ENCODE measurements at regions not wholly inside any gene's neighbourhood (a gene's known extent, or its start where the extent isn't known, plus 50 kb on each side); places are given as distances from the start of the nearest gene placed in this dataset.

DNA sequence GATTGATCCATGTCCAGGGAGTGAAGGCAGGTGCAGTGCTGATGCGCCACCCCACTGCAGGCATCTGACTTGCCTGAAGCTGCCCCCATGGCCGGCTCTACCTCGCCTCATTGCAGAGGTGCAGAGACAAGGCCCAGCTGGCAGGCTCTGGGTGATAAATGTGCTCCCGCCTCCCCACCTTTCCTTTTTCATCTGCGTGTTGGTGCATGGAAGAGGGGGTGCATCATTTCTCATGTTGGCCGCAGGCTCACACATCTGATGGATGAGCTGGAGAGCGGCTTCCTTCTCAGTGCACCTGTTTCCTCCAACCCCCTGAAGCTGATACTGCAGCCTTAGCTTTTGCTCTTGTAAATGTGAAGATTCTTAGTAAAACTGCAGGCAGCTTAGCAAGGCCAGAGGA, 306.0 kb upstream of the KAZN start:
- TF ChIP-seq POLR2A (IDR thresholded peaks at IDR 0.05; ENCODE audit: low read depth, low read length) = no peak
- TF ChIP-seq, protein P1, sequence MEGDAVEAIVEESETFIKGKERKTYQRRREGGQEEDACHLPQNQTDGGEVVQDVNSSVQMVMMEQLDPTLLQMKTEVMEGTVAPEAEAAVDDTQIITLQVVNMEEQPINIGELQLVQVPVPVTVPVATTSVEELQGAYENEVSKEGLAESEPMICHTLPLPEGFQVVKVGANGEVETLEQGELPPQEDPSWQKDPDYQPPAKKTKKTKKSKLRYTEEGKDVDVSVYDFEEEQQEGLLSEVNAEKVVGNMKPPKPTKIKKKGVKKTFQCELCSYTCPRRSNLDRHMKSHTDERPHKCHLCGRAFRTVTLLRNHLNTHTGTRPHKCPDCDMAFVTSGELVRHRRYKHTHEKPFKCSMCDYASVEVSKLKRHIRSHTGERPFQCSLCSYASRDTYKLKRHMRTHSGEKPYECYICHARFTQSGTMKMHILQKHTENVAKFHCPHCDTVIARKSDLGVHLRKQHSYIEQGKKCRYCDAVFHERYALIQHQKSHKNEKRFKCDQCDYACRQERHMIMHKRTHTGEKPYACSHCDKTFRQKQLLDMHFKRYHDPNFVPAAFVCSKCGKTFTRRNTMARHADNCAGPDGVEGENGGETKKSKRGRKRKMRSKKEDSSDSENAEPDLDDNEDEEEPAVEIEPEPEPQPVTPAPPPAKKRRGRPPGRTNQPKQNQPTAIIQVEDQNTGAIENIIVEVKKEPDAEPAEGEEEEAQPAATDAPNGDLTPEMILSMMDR (IDR thresholded peaks at IDR 0.05; ENCODE audit: extremely low read depth in 1 of 2, insufficient read depth in 1 of 2, low read depth in 1 of 2, low read length in 2 of 2) = no peak
- TF ChIP-seq POLR2AphosphoS5 (IDR thresholded peaks at IDR 0.05; ENCODE audit: insufficient read depth, low read depth, low read length) = no peak
- no peak for TF ChIP-seq JUN (IDR thresholded peaks at IDR 0.05; ENCODE audit: borderline replicate concordance, insufficient read depth, insufficient read length, low read depth)
- TF ChIP-seq MAX (IDR thresholded peaks at IDR 0.05; ENCODE audit: insufficient read depth, insufficient read length) = no peak
